HepG2 (cell line): ENCODE measurements at regions not wholly inside any gene's neighbourhood (a gene's known extent, or its start where the extent isn't known, plus 50 kb on each side); places are given as distances from the start of the nearest gene placed in this dataset.

Experiments used
- ATAC-seq: fragments of 200-7000 bp; cut with Tn5 transposase; 3 replicates; pipeline ENCODE4 v1.9.1; 2020; ENCODE audit warnings: mild to moderate bottlenecking, moderate library complexity
- BruUV-seq: library from RNA; stranded (reverse); fragments of 400-500 nt; replicated peaks from 2 replicates; lab custom pipeline; 2021; lab: Mats Ljungman, UMichigan
- CTCF ChIA-PET: fragments of 300-600 bp; formaldehyde crosslinking; extraction: SDS; loops from one replicate; lab custom pipeline; 2021; ENCODE audit warnings: low total read pairs, inconsistent platforms, low intra/inter-chr PET ratio; lab: Yijun Ruan, JAX
- POLR2A ChIA-PET: fragments of 350-600 bp; sonication (Branson Sonifier 250); formaldehyde crosslinking; loops from one replicate; lab custom pipeline; 2020; ENCODE audit warnings: antibody characterized with exemption, inconsistent platforms; lab: Yijun Ruan, JAX
- DNase-seq: peaks from one replicate; pipeline ENCODE4 v3.0.0-alpha.2; 2015; ENCODE audit warnings: low spot score
- FAIRE-seq: peaks from 3 replicates; lab custom pipeline; 2011; peaks lifted over from hg19 to GRCh38; lab: Jason Lieb, UNC
- H2AFZ ChIP-seq: one replicate; pipeline ENCODE4 v1.6.1; 2011; ENCODE audit warnings: low read length, inconsistent platforms
- H3K27ac ChIP-seq: fragments of 300-600 bp; 3 replicates; pipeline ENCODE4 v1.8.0; 2011; ENCODE audit warnings: mixed run types, mild to moderate bottlenecking, mixed read lengths, low read length, inconsistent platforms; ENCODE audit not compliant: insufficient read depth; ENCODE audit errors: extremely low read length
- H3K27me3 ChIP-seq, 2 experiments: fragments of 200-600 bp in 1 of 2; 2 replicates in 1 of 2; 3 replicates in 1 of 2; pipeline versions ENCODE4 v1.6.0 to v1.8.0; 2011; ENCODE audit warnings: low read length in 2 of 2, mild to moderate bottlenecking in 2 of 2, moderate library complexity in 2 of 2, inconsistent platforms in 1 of 2; ENCODE audit not compliant: insufficient read depth in 2 of 2, control insufficient read depth in 1 of 2
- H3K36me3 ChIP-seq, 2 experiments: fragments of 200-600 bp in 1 of 2; replicated peaks in 1 of 2; 2 replicates in 1 of 2; 3 replicates in 1 of 2; pipeline versions ENCODE4 v1.5.1 to v1.8.0; 2011; ENCODE audit warnings: low read length in 2 of 2, inconsistent platforms in 1 of 2; ENCODE audit not compliant: insufficient read depth in 2 of 2, control insufficient read depth in 1 of 2
- H3K4me1 ChIP-seq: 2 replicates; pipeline ENCODE4 v1.5.1; 2012; ENCODE audit warnings: low read length, inconsistent platforms; ENCODE audit not compliant: insufficient read depth
- H3K4me2 ChIP-seq: 2 replicates; pipeline ENCODE4 v1.6.0; 2011; ENCODE audit warnings: low read depth, low read length, inconsistent platforms
- H3K4me3 ChIP-seq, 3 experiments: fragments of 200-600 bp in 1 of 3; sonication (generic), shearing (Covaris generic) in 1 of 3; replicated peaks in 1 of 3; 2 replicates each; pipeline ENCODE4 v1.5.1; 2011 to 2016; ENCODE audit warnings: low read length in 3 of 3, inconsistent platforms in 2 of 3, low read depth in 2 of 3, mild to moderate bottlenecking in 2 of 3, control low read depth in 1 of 3, mixed read lengths in 1 of 3; ENCODE audit not compliant: insufficient read depth in 1 of 3
- H3K79me2 ChIP-seq: one replicate; pipeline ENCODE4 v1.6.1; 2011; ENCODE audit warnings: low read length, inconsistent platforms; ENCODE audit not compliant: insufficient read depth
- H3K9ac ChIP-seq: 2 replicates; pipeline ENCODE4 v1.6.0; 2011; ENCODE audit warnings: mild to moderate bottlenecking, low read depth, low read length, inconsistent platforms; ENCODE audit not compliant: insufficient read depth
- H3K9me3 ChIP-seq: 2 replicates; pipeline ENCODE4 v1.5.1; 2012; ENCODE audit warnings: mild to moderate bottlenecking, low read length
- H4K20me1 ChIP-seq: 2 replicates; pipeline ENCODE4 v1.6.0; 2011; ENCODE audit warnings: inconsistent platforms, mild to moderate bottlenecking, low read length, moderate library complexity; ENCODE audit not compliant: insufficient read depth
- ATF7 ChIP-seq, 2 experiments: fragments of 450-650 bp in 1 of 2; sonication (generic) in 1 of 2; formaldehyde crosslinking in 1 of 2; IDR thresholded peaks; 2 replicates each; pipeline versions ENCODE4 v1.4.0 to v1.6.1; 2016 to 2020; ENCODE audit warnings: antibody characterized with exemption in 1 of 2, mild to moderate bottlenecking in 1 of 2, missing genetic modification reagents in 1 of 2
- CTCF ChIP-seq: sonication (generic); formaldehyde crosslinking; IDR thresholded peaks from 2 replicates; pipeline ENCODE4 v1.5.0; 2020; ENCODE audit warnings: mild to moderate bottlenecking, missing genetic modification reagents, moderate library complexity
- HDAC1 ChIP-seq: sonication (generic); formaldehyde crosslinking; IDR thresholded peaks from 2 replicates; pipeline ENCODE4 v1.5.1; 2020; ENCODE audit warnings: mild to moderate bottlenecking, missing genetic modification reagents
- HIC2 ChIP-seq: sonication (generic); formaldehyde crosslinking; IDR thresholded peaks from 2 replicates; pipeline ENCODE4 v1.9.0; 2022; ENCODE audit warnings: low read depth, missing genetic modification reagents
- STAG1 ChIP-seq: sonication (generic); formaldehyde crosslinking; IDR thresholded peaks from 2 replicates; pipeline ENCODE4 v1.4.0; 2020; ENCODE audit warnings: missing genetic modification reagents
- WGBS: methylation state at CpG from one replicate; pipeline ENCODE4 v1.1.6; 2017; ENCODE audit warnings: low lambda C conversion rate; 5-methylcytosine and 5-hydroxymethylcytosine counted together
- in situ Hi-C: cut with HindIII; loops from 2 replicates; pipeline ENCODE4 v1.10.0; 2017; ENCODE audit warnings: low pct_unique_long_range_greater_than_20kb; ENCODE audit not compliant: extremely low pct_ligation_motif_present
- intact Hi-C: fragments of 100-400 bp; cut with micrococcal nuclease; formaldehyde crosslinking; loops from one replicate; pipeline ENCODE4 v1.10.0; 2022; ENCODE audit not compliant: unreplicated experiment

- in situ Hi-C loops (no loop called here), intact Hi-C loops (loop anchor here (10.0 kb wide), 1 partner anchor 134 kb away; no protein-coding TSS in a partner anchor)
- Histone ChIP-seq H3K36me3 (no peaks in the 10 kb centered on the region), H3K9me3 (no peaks in the 10 kb centered on the region), H3K27ac (no peak overlapping the region), H3K4me1 (no peaks in the 10 kb centered on the region), H2AFZ (no peak overlapping the region), H3K79me2 (no peaks in the 10 kb centered on the region), H3K4me3 (no peak overlapping the region), H3K9ac (no peak overlapping the region), H4K20me1 (no peaks in the 10 kb centered on the region), H3K27me3 (peaks cover 2 to 4% of the 10 kb centered on the region in 2 experiments; a peak in 4 of 5 replicates), H3K4me2 (no peak overlapping the region)
- FAIRE-seq (peak; percentile 75), DNase-seq (peak; percentile 38), ATAC-seq (peak; percentile 78)
- CTCF ChIA-PET = interaction anchor here (0.9 kb wide), 1 partner anchor 461 kb away, joined by 3 read pairs; no protein-coding TSS in a partner anchor
- no TSS peak for BruUV-seq
- POLR2A ChIA-PET = no interaction called here
- TF ChIP-seq HDAC1 (CRISPR knock-in tag) (no peak), CTCF (CRISPR knock-in tag) (peak; percentile 51), STAG1 (peak; percentile 63), HIC2 (CRISPR knock-in tag) (no peak), ATF7 (IDR thresholded peaks at IDR 0.05) (0 out of 2 replicates have a peak, but pooled peaks have one; percentile 23), ATF7 (CRISPR knock-in tag; IDR thresholded peaks at IDR 0.05) (no peak)
- 18% methylated on average over 9 of the region's 9 CpGs for WGBS
Observed at GRCh38 chr1:229848752-229849677, 218.0 kb upstream of the GALNT2 start.
